ENCODE measurements at regions not wholly inside any gene's neighbourhood (a gene's known extent, or its start where the extent isn't known, plus 50 kb on each side); places are given as distances from the start of the nearest gene placed in this dataset.

- no peak overlapping the region for H2AFZ ChIP-seq (ENCODE audit: control insufficient read depth, low read depth, low read length)
- H4K20me1 ChIP-seq (ENCODE audit: control insufficient read depth, insufficient read depth), result no peaks in the 10 kb centered on the region
- H3K4me3 ChIP-seq, result no peak overlapping the region
- H3K9ac ChIP-seq (ENCODE audit: control insufficient read depth, insufficient read depth, low read length), result no peak overlapping the region
- no peaks in the 10 kb centered on the region for H3K79me2 ChIP-seq (ENCODE audit: control insufficient read depth, insufficient read depth, low read length)
- no peaks in the 10 kb centered on the region for H3K9me3 ChIP-seq (replicated peaks; ENCODE audit: control insufficient read depth, insufficient read depth, low read length)
- no peak overlapping the region for H3K4me2 ChIP-seq (ENCODE audit: control insufficient read depth, insufficient read depth)
- ChIA-PET RAD21 (ENCODE audit: unreplicated experiment) (no interaction called here), SMC1A (ENCODE audit: uncharacterized antibody, unreplicated experiment) (no interaction called here), CTCF (interaction anchor here (0.6 kb wide), 2 partner anchors 31 to 95 kb away, joined by 3 read pairs; no protein-coding TSS in a partner anchor), POLR2A (no interaction called here)
- BruUV-seq (replicated peaks), result no TSS peak
- ATAC-seq (no peak), FAIRE-seq (no peak), DNase-seq (ENCODE audit: low read depth, low spot score) (no peak)
- 38% methylated on average over 4 of the region's 4 CpGs for WGBS (ENCODE audit: insufficient coverage, insufficient replicate concordance, low lambda C conversion rate, missing lambda C conversion rate)
- no peak for TF ChIP-seq ELK1 (IDR thresholded peaks at IDR 0.05; ENCODE audit: low read depth, low read length)
- TF ChIP-seq FOS (IDR thresholded peaks at IDR 0.05; ENCODE audit: borderline replicate concordance, extremely low read depth, insufficient read length), result no peak
- no peak for TF ChIP-seq SMAD5 (IDR thresholded peaks at IDR 0.05; ENCODE audit: low read depth)
- TF ChIP-seq ESRRA (IDR thresholded peaks at IDR 0.05; ENCODE audit: low read length), result no peak
- TF ChIP-seq TBL1XR1 (IDR thresholded peaks at IDR 0.05; ENCODE audit: low read depth, low read length), result no peak
- TF ChIP-seq SIN3A (IDR thresholded peaks at IDR 0.05; ENCODE audit: low read depth, low read length), result no peak
- TF ChIP-seq RBBP5 (conservative IDR thresholded peaks at IDR 0.05), result no peak
- TF ChIP-seq RAD51 (IDR thresholded peaks at IDR 0.05), result no peak
- TF ChIP-seq YBX1 (IDR thresholded peaks at IDR 0.05), result no peak
- no peak for TF ChIP-seq POLR2A (IDR thresholded peaks at IDR 0.05; ENCODE audit: low read depth, low read length)
- TF ChIP-seq SPI1 (IDR thresholded peaks at IDR 0.05; ENCODE audit: borderline replicate concordance, insufficient read depth, low read depth, low read length), result no peak
- TF ChIP-seq EGR1 (IDR thresholded peaks at IDR 0.05; ENCODE audit: borderline replicate concordance in 1 of 2, low read depth in 2 of 2, low read length in 2 of 2), result no peak
- no peak for TF ChIP-seq NR2C2 (IDR thresholded peaks at IDR 0.05; ENCODE audit: borderline replicate concordance, control insufficient read depth, insufficient read length, low read depth)
- TF ChIP-seq TARDBP (IDR thresholded peaks at IDR 0.05; ENCODE audit: borderline replicate concordance), result no peak
- H3K27ac ChIP-seq (ENCODE audit: control insufficient read depth, insufficient read depth), result no peak overlapping the region
- no peaks in the 10 kb centered on the region for H3K36me3 ChIP-seq (ENCODE audit: control insufficient read depth in 2 of 2, insufficient read depth in 2 of 2, low read length in 1 of 2)
- no peaks in the 10 kb centered on the region for H3K4me1 ChIP-seq (ENCODE audit: control insufficient read depth, insufficient read depth, low read length)
- in situ Hi-C loops (cut with MboI), result no loop called here
- H3K27me3 ChIP-seq (replicated peaks in 1 of 2; ENCODE audit: control insufficient read depth in 2 of 2, insufficient read depth in 2 of 2, low read length in 1 of 2), result no peaks in the 10 kb centered on the region
- intact Hi-C loops (cut with micrococcal nuclease; ENCODE audit: unreplicated experiment), result no loop called here
Observed at GRCh38 chr5:167247816-167248215, 1043.6 kb upstream of the WWC1 start.

Measured in GM12878 (cell line).